HG03039 (cell line): ENCODE measurements at regions not wholly inside any gene's neighbourhood (a gene's known extent, or its start where the extent isn't known, plus 50 kb on each side); places are given as distances from the start of the nearest gene placed in this dataset.
"Not testable (repeated sequence)": the region's sequence is repeated elsewhere in the genome, so short reads cannot be mapped to it uniquely, and the experiment has no call there.

Experiments
- ATAC-seq: cut with Tn5 transposase; IDR thresholded peaks from one replicate; pipeline ENCODE4 v1.9.1; 2021; ENCODE audit warnings: mild to moderate bottlenecking, moderate library complexity; ENCODE audit not compliant: unreplicated experiment

GRCh38 chr9:126056312-126057021 is 270.2 kb upstream of the MVB12B start:
- no peak for ATAC-seq

- no peak for ATAC-seq
Measured at GRCh38 chr9:126057121-126057825, 269.4 kb upstream of the MVB12B start.

- ATAC-seq = no peak
Measured at GRCh38 chr9:126058011-126058531, 268.6 kb upstream of the MVB12B start.

GRCh38 chr9:126058591-126058990 is 268.0 kb upstream of the MVB12B start:
- ATAC-seq = no peak

GRCh38 chr9:126061575-126061974 is 265.1 kb upstream of the MVB12B start:
- ATAC-seq = no peak

GRCh38 chr9:126062158-126062886 is 264.3 kb upstream of the MVB12B start:
- no peak for ATAC-seq

- no peak for ATAC-seq
Measured at GRCh38 chr9:126063326-126063725, 263.3 kb upstream of the MVB12B start.

- ATAC-seq = no peak
Measured at GRCh38 chr9:126066131-126066530, 260.5 kb upstream of the MVB12B start.

- no peak for ATAC-seq
Measured at GRCh38 chr9:126067031-126067734, 259.4 kb upstream of the MVB12B start.

- ATAC-seq = no peak
Measured at GRCh38 chr9:126068534-126069230, 257.9 kb upstream of the MVB12B start.

- no peak for ATAC-seq
Measured at GRCh38 chr9:126069400-126069955, 257.2 kb upstream of the MVB12B start.

GRCh38 chr9:126070058-126070655 is 256.5 kb upstream of the MVB12B start:
- no peak for ATAC-seq

GRCh38 chr9:126071076-126071750 is 255.4 kb upstream of the MVB12B start:
- no peak for ATAC-seq

GRCh38 chr9:126077656-126078055 is 249.0 kb upstream of the MVB12B start:
- not testable (repeated sequence) for ATAC-seq

- no peak for ATAC-seq
Measured at GRCh38 chr9:126080641-126081040, 246.0 kb upstream of the MVB12B start.

- ATAC-seq = no peak
Measured at GRCh38 chr9:126081746-126082145, 244.9 kb upstream of the MVB12B start.

GRCh38 chr9:126084008-126084407 is 242.6 kb upstream of the MVB12B start:
- no peak for ATAC-seq

GRCh38 chr9:126084696-126085095 is 241.9 kb upstream of the MVB12B start:
- ATAC-seq = no peak

GRCh38 chr9:126085170-126085569 is 241.5 kb upstream of the MVB12B start:
- no peak for ATAC-seq
